HEK293T (cell line): ENCODE measurements at regions not wholly inside any gene's neighbourhood (a gene's known extent, or its start where the extent isn't known, plus 50 kb on each side); places are given as distances from the start of the nearest gene placed in this dataset.

Source experiments
- ARNT ChIP-seq: fragments of 450-650 bp; IDR thresholded peaks from 2 replicates; pipeline ENCODE4 v1.6.1; 2017; ENCODE audit warnings: mild to moderate bottlenecking
- BHLHE40 ChIP-seq: fragments of 450-650 bp; IDR thresholded peaks from 2 replicates; pipeline ENCODE4 v1.6.1; 2016; ENCODE audit warnings: mild to moderate bottlenecking, moderate library complexity, borderline replicate concordance
- CTBP1 ChIP-seq: fragments of 450-650 bp; IDR thresholded peaks from 2 replicates; pipeline ENCODE4 v1.6.1; 2016; ENCODE audit warnings: borderline replicate concordance
- ELF4 ChIP-seq: fragments of 450-650 bp; IDR thresholded peaks from 2 replicates; pipeline ENCODE4 v1.6.1; 2017; ENCODE audit warnings: antibody characterized with exemption
- FOXK2 ChIP-seq: fragments of 450-650 bp; IDR thresholded peaks from 2 replicates; pipeline ENCODE4 v1.6.1; 2016; ENCODE audit warnings: mild to moderate bottlenecking
- FOXM1 ChIP-seq: fragments of 450-650 bp; IDR thresholded peaks from 2 replicates; pipeline ENCODE4 v1.6.1; 2017; ENCODE audit warnings: mild to moderate bottlenecking, borderline replicate concordance
- HDGF ChIP-seq: fragments of 450-650 bp; IDR thresholded peaks from 2 replicates; pipeline ENCODE4 v1.6.1; 2017; ENCODE audit warnings: antibody characterized with exemption, borderline replicate concordance
- LEF1 ChIP-seq: fragments of 450-650 bp; IDR thresholded peaks from 2 replicates; pipeline ENCODE4 v1.6.1; 2017; ENCODE audit warnings: mild to moderate bottlenecking, borderline replicate concordance
- NFRKB ChIP-seq: fragments of 450-650 bp; IDR thresholded peaks from 2 replicates; pipeline ENCODE4 v1.6.1; 2016; ENCODE audit warnings: mild to moderate bottlenecking, moderate library complexity
- SP1 ChIP-seq: fragments of 450-650 bp; IDR thresholded peaks from 2 replicates; pipeline ENCODE4 v1.6.1; 2017
- SUZ12 ChIP-seq: fragments of 450-650 bp; IDR thresholded peaks from 2 replicates; pipeline ENCODE4 v1.6.1; 2016; ENCODE audit warnings: mild to moderate bottlenecking
- TARDBP ChIP-seq: fragments of 450-650 bp; IDR thresholded peaks from 2 replicates; pipeline ENCODE4 v1.6.1; 2016
- ZNF384 ChIP-seq: fragments of 450-650 bp; IDR thresholded peaks from 2 replicates; pipeline ENCODE4 v1.6.1; 2016

DNA sequence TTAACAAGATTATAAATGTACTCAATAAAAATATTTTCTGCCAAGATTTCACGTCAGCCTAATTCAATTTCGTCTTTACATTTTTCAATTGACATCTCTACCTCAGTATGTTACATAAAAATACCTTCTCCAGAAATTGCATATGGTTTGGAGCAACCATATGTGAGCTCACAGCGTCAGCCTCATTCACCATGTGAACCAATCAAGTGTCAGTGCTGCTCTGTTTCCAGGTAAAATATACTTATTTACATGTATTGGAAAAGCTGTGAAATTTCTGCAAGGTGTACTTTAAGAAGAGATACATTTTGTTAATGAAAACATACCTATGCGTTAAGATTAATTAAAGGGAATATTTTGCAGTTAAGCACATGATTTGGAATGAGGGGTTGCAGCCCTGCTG lies 110.7 kb upstream of the PRSS1 start:
- no peak for TF ChIP-seq NFRKB
- no peak for TF ChIP-seq SP1
- no peak for TF ChIP-seq ZNF384
- no peak for TF ChIP-seq BHLHE40
- no peak for TF ChIP-seq HDGF
- TF ChIP-seq ELF4, result no peak
- no peak for TF ChIP-seq LEF1
- no peak for TF ChIP-seq ARNT
- no peak for TF ChIP-seq SUZ12
- TF ChIP-seq TARDBP, result no peak
- no peak for TF ChIP-seq CTBP1
- TF ChIP-seq FOXK2, result no peak
- TF ChIP-seq FOXM1, result no peak
